H9 (cell line): ENCODE measurements at regions not wholly inside any gene's neighbourhood (a gene's known extent, or its start where the extent isn't known, plus 50 kb on each side); places are given as distances from the start of the nearest gene placed in this dataset.

Experiments
- DNase-seq: peaks from one replicate; pipeline ENCODE4 v3.0.0-alpha.2; 2017
- H2AFZ ChIP-seq: one replicate; pipeline ENCODE4 v1.6.1; 2013; ENCODE audit warnings: mild to moderate bottlenecking, low read length, control low read depth, moderate library complexity
- H2AK5ac ChIP-seq: 2 replicates; pipeline ENCODE4 v1.6.1; 2013; ENCODE audit warnings: low read length, control low read depth, mixed read lengths; ENCODE audit not compliant: insufficient read length
- H2BK120ac ChIP-seq: one replicate; pipeline ENCODE4 v1.6.1; 2013; ENCODE audit warnings: low read depth, mild to moderate bottlenecking, low read length, control low read depth, inconsistent platforms; ENCODE audit not compliant: poor library complexity, severe bottlenecking
- H2BK12ac ChIP-seq: 2 replicates; pipeline ENCODE4 v1.6.1; 2013; ENCODE audit warnings: low read length, control low read depth, mixed read lengths, low read depth; ENCODE audit not compliant: insufficient read length
- H2BK15ac ChIP-seq: 2 replicates; pipeline ENCODE4 v1.6.1; 2013; ENCODE audit warnings: low read depth, low read length, control low read depth
- H2BK20ac ChIP-seq: one replicate; pipeline ENCODE4 v1.6.1; 2013; ENCODE audit warnings: low read depth, mild to moderate bottlenecking, low read length, control low read depth, inconsistent platforms; ENCODE audit not compliant: poor library complexity, severe bottlenecking
- H2BK5ac ChIP-seq: 2 replicates; pipeline ENCODE4 v1.6.1; 2013; ENCODE audit warnings: low read length, control low read depth, mixed read lengths; ENCODE audit not compliant: insufficient read length
- H3K14ac ChIP-seq: 2 replicates; pipeline ENCODE4 v1.6.1; 2013; ENCODE audit warnings: low read length, control low read depth; ENCODE audit not compliant: insufficient read depth
- H3K18ac ChIP-seq: 2 replicates; pipeline ENCODE4 v1.6.1; 2013; ENCODE audit warnings: low read depth, mild to moderate bottlenecking, mixed read lengths, low read length, control low read depth; ENCODE audit not compliant: insufficient read length
- H3K23ac ChIP-seq: 2 replicates; pipeline ENCODE4 v1.6.1; 2013; ENCODE audit warnings: low read length, control low read depth, mixed read lengths, low read depth; ENCODE audit not compliant: insufficient read length
- H3K23me2 ChIP-seq: 2 replicates; pipeline ENCODE4 v1.6.1; 2013; ENCODE audit warnings: low read depth, mild to moderate bottlenecking, mixed read lengths, low read length, control low read depth; ENCODE audit not compliant: insufficient read length, poor library complexity, severe bottlenecking
- H3K27ac ChIP-seq: 2 replicates; pipeline ENCODE4 v1.5.1; 2013; ENCODE audit warnings: low read length, control low read depth, mixed read lengths, low read depth; ENCODE audit not compliant: insufficient read length
- H3K27me3 ChIP-seq: 2 replicates; pipeline ENCODE4 v1.6.1; 2013; ENCODE audit warnings: low read length, control low read depth, inconsistent platforms; ENCODE audit not compliant: insufficient read depth
- H3K4ac ChIP-seq: 2 replicates; pipeline ENCODE4 v1.6.1; 2013; ENCODE audit warnings: low read depth, mild to moderate bottlenecking, control low read depth, inconsistent platforms, low read length, moderate library complexity
- H3K4me1 ChIP-seq: 2 replicates; pipeline ENCODE4 v1.6.1; 2013; ENCODE audit warnings: low read length, control low read depth, inconsistent platforms; ENCODE audit not compliant: insufficient read depth
- H3K4me2 ChIP-seq: 2 replicates; pipeline ENCODE4 v1.6.1; 2013; ENCODE audit warnings: low read length, control low read depth, mixed read lengths; ENCODE audit not compliant: insufficient read length, insufficient read depth
- H3K56ac ChIP-seq: 2 replicates; pipeline ENCODE4 v1.6.1; 2013; ENCODE audit warnings: low read depth, mild to moderate bottlenecking, mixed read lengths, low read length, control low read depth; ENCODE audit not compliant: insufficient read length
- H3K79me1 ChIP-seq: 2 replicates; pipeline ENCODE4 v1.6.1; 2013; ENCODE audit warnings: low read depth, mild to moderate bottlenecking, moderate library complexity, low read length, control low read depth, inconsistent platforms; ENCODE audit not compliant: insufficient read depth, poor library complexity, severe bottlenecking
- H3K79me2 ChIP-seq: 2 replicates; pipeline ENCODE4 v1.6.1; 2013; ENCODE audit warnings: low read length, control low read depth, inconsistent platforms; ENCODE audit not compliant: insufficient read depth
- H3K9ac ChIP-seq: 2 replicates; pipeline ENCODE4 v1.6.1; 2013; ENCODE audit warnings: low read length, control low read depth, mixed read lengths; ENCODE audit not compliant: insufficient read length; ENCODE audit errors: extremely low read depth
- H3K9me3 ChIP-seq: one replicate; pipeline ENCODE4 v1.6.1; 2013; ENCODE audit warnings: low read depth, low read length, inconsistent platforms; ENCODE audit not compliant: control insufficient read depth
- H3T11ph ChIP-seq: one replicate; pipeline ENCODE4 v1.6.1; 2013; ENCODE audit warnings: mild to moderate bottlenecking, low read length, control low read depth, inconsistent platforms
- H4K20me1 ChIP-seq: one replicate; pipeline ENCODE4 v1.6.1; 2013; ENCODE audit not compliant: control insufficient read depth, insufficient read length, insufficient read depth
- H4K5ac ChIP-seq: 2 replicates; pipeline ENCODE4 v1.6.1; 2013; ENCODE audit warnings: low read depth, mild to moderate bottlenecking, mixed read lengths, low read length, control low read depth; ENCODE audit not compliant: insufficient read length
- H4K8ac ChIP-seq: replicated peaks from 2 replicates; pipeline ENCODE4 v1.6.1; 2013; ENCODE audit warnings: low read length, control low read depth, mixed read lengths, low read depth; ENCODE audit not compliant: insufficient read length
- H4K91ac ChIP-seq: 2 replicates; pipeline ENCODE4 v1.6.1; 2013; ENCODE audit warnings: low read depth, mild to moderate bottlenecking, moderate library complexity, mixed read lengths, low read length, control low read depth; ENCODE audit not compliant: insufficient read length
- H3K27ac Mint-ChIP-seq, 3 experiments: 2 replicates in 2 of 3; 3 replicates in 1 of 3; pipeline ENCODE4 v1.8.0; 2020 to 2021; ENCODE audit warnings: mixed read lengths in 3 of 3, mild to moderate bottlenecking in 1 of 3, moderate library complexity in 1 of 3
- H3K27me3 Mint-ChIP-seq: 2 replicates; pipeline ENCODE4 v1.8.0; 2021; ENCODE audit warnings: low read depth, mild to moderate bottlenecking, moderate library complexity, mixed read lengths
- H3K36me3 Mint-ChIP-seq, 3 experiments: 2 replicates in 2 of 3; 3 replicates in 1 of 3; pipeline ENCODE4 v1.8.0; 2020 to 2021; ENCODE audit warnings: low read depth in 3 of 3, mixed read lengths in 3 of 3; ENCODE audit not compliant: insufficient read depth in 1 of 3
- H3K4me1 Mint-ChIP-seq, 2 experiments: 2 replicates each; pipeline ENCODE4 v1.8.0; 2020; ENCODE audit warnings: mixed read lengths in 2 of 2
- H3K4me3 Mint-ChIP-seq, 2 experiments: 2 replicates in 1 of 2; 3 replicates in 1 of 2; pipeline ENCODE4 v1.8.0; 2020 to 2021; ENCODE audit warnings: mild to moderate bottlenecking in 2 of 2, mixed read lengths in 2 of 2, moderate library complexity in 1 of 2
- H3K9me3 Mint-ChIP-seq, 2 experiments: 2 replicates in 1 of 2; 3 replicates in 1 of 2; pipeline ENCODE4 v1.8.0; 2020; ENCODE audit warnings: mild to moderate bottlenecking in 2 of 2, mixed read lengths in 2 of 2, moderate library complexity in 1 of 2
- CTCF ChIP-seq: fragments of 200-600 bp; sonication (generic); conservative IDR thresholded peaks from 3 replicates; pipeline ENCODE4 v1.8.0; 2021; ENCODE audit warnings: antibody characterized with exemption, mild to moderate bottlenecking
- whole genome bisulfite sequencing: extraction: QIAGEN DNeasy Blood & Tissue Kit; methylation state at CpG from one replicate; pipeline ENCODE4 v1.1.7; 2013; ENCODE audit warnings: missing lambda C conversion rate, low lambda C conversion rate, mixed read lengths; ENCODE audit not compliant: insufficient read length; ENCODE audit errors: extremely low coverage; 5-methylcytosine and 5-hydroxymethylcytosine counted together

- Histone ChIP-seq H2BK12ac (no peak overlapping the region), H3K79me1 (no peaks in the 10 kb centered on the region), H3K23me2 (no peaks in the 10 kb centered on the region), H3K4me2 (no peak overlapping the region), H3K27me3 (no peaks in the 10 kb centered on the region), H3K23ac (no peak overlapping the region), H3K9me3 (peaks cover 22% of the 10 kb centered on the region), H2BK15ac (no peak overlapping the region), H3K14ac (no peak overlapping the region), H4K5ac (no peak overlapping the region), H2AK5ac (no peak overlapping the region), H2BK20ac (no peak overlapping the region), H4K91ac (no peak overlapping the region), H2BK5ac (no peak overlapping the region), H3K18ac (no peak overlapping the region), H3K4ac (no peak overlapping the region), H3K9ac (no peak overlapping the region), H3K79me2 (no peaks in the 10 kb centered on the region), H4K20me1 (no peaks in the 10 kb centered on the region), H3K56ac (no peak overlapping the region), H2AFZ (no peak overlapping the region), H3T11ph (no peak overlapping the region), H4K8ac (no peak overlapping the region), H3K27ac (no peak overlapping the region), H3K4me1 (no peaks in the 10 kb centered on the region), H2BK120ac (no peak overlapping the region)
- Mint-ChIP-seq H3K4me3 (no peak overlapping the region), H3K36me3 (no peaks in the 10 kb centered on the region), H3K4me1 (no peaks in the 10 kb centered on the region), H3K27ac (no peak overlapping the region), H3K9me3 (peaks cover 0 to 26% of the 10 kb centered on the region in 2 experiments; a peak in 4 of 5 replicates), H3K27me3 (peaks cover 3% of the 10 kb centered on the region; the same call in 1 of the 2 replicates)
- DNase-seq = no peak
- WGBS = no CpG with 5 or more reads among the region's 6 CpGs
- no peak for TF ChIP-seq CTCF
Observed at GRCh38 chr9:1261879-1262766, 212.0 kb downstream of the DMRT2 start.
